Right atrium auricular region (tissue), 2 donors: ENCODE measurements at regions not wholly inside any gene's neighbourhood (a gene's known extent, or its start where the extent isn't known, plus 50 kb on each side); places are given as distances from the start of the nearest gene placed in this dataset.

Source experiments
- DNase-seq: peaks from one replicate; pipeline ENCODE4 v3.0.0-alpha.2; 2019; ENCODE audit warnings: low spot score
- H3K27ac ChIP-seq, 2 donors: fragments of 200-600 bp; sonication (generic); 1 replicate in 1 of 2; 2 replicates in 1 of 2; pipeline ENCODE4 v1.5.1; 2016 to 2019
- H3K27me3 ChIP-seq, 2 donors: fragments of 200-600 bp; sonication (generic); one replicate each; pipeline versions ENCODE4 v1.5.1 to v1.6.0; 2017 to 2019
- H3K36me3 ChIP-seq: fragments of 200-600 bp; sonication (generic); one replicate; pipeline ENCODE4 v1.5.1; 2016
- H3K4me1 ChIP-seq, 2 donors: fragments of 200-600 bp; sonication (generic); one replicate each; pipeline versions ENCODE4 v1.5.1 to v1.6.0; 2017 to 2019
- H3K4me3 ChIP-seq, 2 donors: fragments of 200-600 bp; sonication (generic); 1 replicate in 1 of 2; 2 replicates in 1 of 2; pipeline ENCODE4 v1.5.1; 2017 to 2019; ENCODE audit warnings: mild to moderate bottlenecking in 1 of 2, moderate library complexity in 1 of 2
- H3K9me3 ChIP-seq, 2 donors: fragments of 200-600 bp; sonication (generic); one replicate each; pipeline ENCODE4 v1.5.1; 2019
- TF ChIP-seq, protein P1 (sequence below), 2 donors: fragments of 200-600 bp; sonication (generic); IDR thresholded peaks; one replicate each; pipeline ENCODE4 v1.5.1; 2019; ENCODE audit warnings: antibody characterized with exemption in 2 of 2

DNA sequence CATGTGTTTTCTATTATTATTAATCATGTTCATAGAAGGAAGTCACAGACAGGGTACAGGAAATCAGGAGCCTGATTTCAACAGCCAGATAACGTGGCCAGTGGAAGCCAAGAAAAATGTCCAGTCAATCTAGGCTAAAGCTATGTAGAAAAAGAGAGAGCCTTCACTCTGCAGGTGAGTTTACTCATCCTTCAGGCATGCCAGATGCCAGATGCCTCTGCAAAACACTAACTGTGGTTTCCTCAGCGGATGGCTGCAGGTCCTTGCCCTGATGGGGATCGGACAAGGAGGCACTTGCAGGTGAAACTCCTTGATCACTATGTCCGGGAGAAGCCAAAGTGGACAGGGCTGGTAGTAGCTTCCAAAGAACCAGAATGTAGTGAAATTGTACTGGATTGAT lies 962.3 kb upstream of the RAG2 start:
- Histone ChIP-seq H3K36me3 (no peaks in the 10 kb centered on the region), H3K4me3 (no peak overlapping the region), H3K4me1 (no peaks in the 10 kb centered on the region), H3K27me3 (no peaks in the 10 kb centered on the region), H3K27ac (no peak overlapping the region), H3K9me3 (no peaks in the 10 kb centered on the region)
- no peak for DNase-seq
- TF ChIP-seq, protein P1, sequence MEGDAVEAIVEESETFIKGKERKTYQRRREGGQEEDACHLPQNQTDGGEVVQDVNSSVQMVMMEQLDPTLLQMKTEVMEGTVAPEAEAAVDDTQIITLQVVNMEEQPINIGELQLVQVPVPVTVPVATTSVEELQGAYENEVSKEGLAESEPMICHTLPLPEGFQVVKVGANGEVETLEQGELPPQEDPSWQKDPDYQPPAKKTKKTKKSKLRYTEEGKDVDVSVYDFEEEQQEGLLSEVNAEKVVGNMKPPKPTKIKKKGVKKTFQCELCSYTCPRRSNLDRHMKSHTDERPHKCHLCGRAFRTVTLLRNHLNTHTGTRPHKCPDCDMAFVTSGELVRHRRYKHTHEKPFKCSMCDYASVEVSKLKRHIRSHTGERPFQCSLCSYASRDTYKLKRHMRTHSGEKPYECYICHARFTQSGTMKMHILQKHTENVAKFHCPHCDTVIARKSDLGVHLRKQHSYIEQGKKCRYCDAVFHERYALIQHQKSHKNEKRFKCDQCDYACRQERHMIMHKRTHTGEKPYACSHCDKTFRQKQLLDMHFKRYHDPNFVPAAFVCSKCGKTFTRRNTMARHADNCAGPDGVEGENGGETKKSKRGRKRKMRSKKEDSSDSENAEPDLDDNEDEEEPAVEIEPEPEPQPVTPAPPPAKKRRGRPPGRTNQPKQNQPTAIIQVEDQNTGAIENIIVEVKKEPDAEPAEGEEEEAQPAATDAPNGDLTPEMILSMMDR (IDR thresholded peaks at IDR 0.05) = no peak

DNA sequence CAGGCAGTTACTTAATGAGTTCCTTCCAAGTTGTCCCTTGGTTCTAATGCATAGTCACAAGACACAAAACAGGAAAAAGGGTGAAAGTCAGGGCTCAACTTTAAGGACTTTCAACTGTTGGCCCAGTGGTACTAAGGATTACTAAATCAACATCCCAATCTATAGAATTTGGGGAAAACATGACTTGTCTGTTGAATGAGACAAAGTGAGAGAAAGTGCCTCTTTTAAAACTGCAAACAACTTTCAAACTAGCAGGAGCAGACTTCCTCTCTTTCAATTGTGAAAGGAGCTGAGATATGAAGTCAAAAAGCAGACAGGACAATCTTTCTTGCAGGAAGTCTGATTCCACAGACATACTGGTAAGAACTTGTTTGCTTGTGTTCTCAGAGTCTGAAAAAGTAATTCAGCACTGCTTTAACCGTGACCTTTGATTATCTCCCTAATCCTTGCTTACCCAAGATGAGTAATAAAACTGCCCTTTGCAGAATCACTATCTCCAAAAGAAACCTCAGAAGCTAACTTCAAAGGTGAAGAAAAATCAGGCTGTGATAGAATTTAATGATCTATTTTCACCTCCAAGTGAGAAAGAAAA lies 960.7 kb upstream of the RAG2 start:
- no peaks in the 10 kb centered on the region for H3K4me1 ChIP-seq
- H3K27me3 ChIP-seq = no peaks in the 10 kb centered on the region
- H3K27ac ChIP-seq = no peak overlapping the region
- DNase-seq = no peak
- H3K36me3 ChIP-seq = no peaks in the 10 kb centered on the region
- H3K4me3 ChIP-seq = no peak overlapping the region
- TF ChIP-seq, protein P1 (IDR thresholded peaks at IDR 0.05) = no peak
- no peaks in the 10 kb centered on the region for H3K9me3 ChIP-seq

DNA sequence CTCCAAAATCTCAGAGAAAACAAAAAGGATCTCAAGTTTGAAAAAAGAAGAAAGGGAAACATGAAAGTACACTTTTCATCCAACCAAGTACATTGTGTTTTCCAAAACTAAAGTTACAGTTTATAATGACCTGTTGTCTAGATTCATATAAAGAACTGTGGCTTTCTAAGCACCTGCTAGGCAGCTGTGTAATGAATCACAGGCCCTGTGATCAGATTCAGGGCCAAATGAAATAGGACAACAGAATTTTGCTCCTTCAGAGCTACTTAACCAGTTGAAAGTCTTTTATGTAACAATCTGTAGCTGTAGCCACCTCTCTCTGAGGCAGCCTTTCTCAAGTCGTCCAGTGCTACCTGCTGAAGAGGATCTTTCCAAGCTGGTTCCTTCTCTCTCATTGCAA lies 960.0 kb upstream of the RAG2 start:
- H3K4me3 ChIP-seq = no peak overlapping the region
- H3K36me3 ChIP-seq = no peaks in the 10 kb centered on the region
- no peaks in the 10 kb centered on the region for H3K4me1 ChIP-seq
- H3K9me3 ChIP-seq = no peaks in the 10 kb centered on the region
- H3K27ac ChIP-seq = no peak overlapping the region
- no peaks in the 10 kb centered on the region for H3K27me3 ChIP-seq
- TF ChIP-seq, protein P1 (IDR thresholded peaks at IDR 0.05) = no peak
- DNase-seq = no peak

DNA sequence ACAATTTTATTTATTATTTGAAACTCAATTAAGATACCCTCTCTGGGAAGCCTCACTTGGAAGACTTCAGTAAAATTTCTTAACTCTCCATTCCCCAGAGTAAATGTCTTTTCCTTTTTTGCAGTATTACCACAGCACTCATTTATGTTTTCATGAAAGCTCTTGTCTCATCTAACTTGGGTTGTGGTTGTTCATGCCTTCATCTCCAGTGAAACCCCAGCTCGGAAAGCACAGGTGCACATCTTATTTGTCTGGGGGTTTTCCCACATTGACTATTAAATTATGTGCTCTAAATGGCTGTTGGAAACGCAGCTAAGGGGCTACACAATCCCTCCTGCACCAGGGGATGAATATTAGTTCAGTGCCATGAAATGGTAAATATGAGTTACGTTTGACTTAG lies 954.2 kb upstream of the RAG2 start:
- Histone ChIP-seq H3K4me1 (no peaks in the 10 kb centered on the region), H3K9me3 (no peaks in the 10 kb centered on the region), H3K27ac (no peak overlapping the region), H3K4me3 (no peak overlapping the region), H3K27me3 (no peaks in the 10 kb centered on the region), H3K36me3 (no peaks in the 10 kb centered on the region)
- TF ChIP-seq, protein P1 (IDR thresholded peaks at IDR 0.05) = no peak
- no peak for DNase-seq

DNA sequence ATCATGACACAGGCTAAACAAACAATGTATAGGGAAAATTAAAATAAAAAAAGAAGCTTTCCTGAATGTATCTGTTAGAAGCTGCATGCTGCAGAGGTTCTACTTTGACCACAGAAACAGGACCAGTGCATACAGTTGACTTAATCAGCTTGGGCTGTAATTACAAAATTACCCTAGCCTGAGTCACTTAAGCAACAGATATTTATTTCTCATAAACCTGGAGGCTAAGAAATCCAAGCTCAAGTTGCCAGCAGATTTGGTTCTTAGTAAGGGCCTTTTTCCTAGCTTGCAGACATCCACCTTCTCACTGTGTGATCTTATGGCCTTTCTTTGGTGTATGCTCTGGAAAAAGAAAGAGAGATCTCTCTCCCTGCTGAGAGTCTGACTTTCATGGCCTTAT lies 946.5 kb upstream of the RAG2 start:
- no peaks in the 10 kb centered on the region for H3K36me3 ChIP-seq
- no peak overlapping the region for H3K27ac ChIP-seq
- H3K4me1 ChIP-seq = no peaks in the 10 kb centered on the region
- no peaks in the 10 kb centered on the region for H3K9me3 ChIP-seq
- TF ChIP-seq, protein P1 (IDR thresholded peaks at IDR 0.05) = no peak
- no peak for DNase-seq
- no peaks in the 10 kb centered on the region for H3K27me3 ChIP-seq
- H3K4me3 ChIP-seq = no peak overlapping the region

DNA sequence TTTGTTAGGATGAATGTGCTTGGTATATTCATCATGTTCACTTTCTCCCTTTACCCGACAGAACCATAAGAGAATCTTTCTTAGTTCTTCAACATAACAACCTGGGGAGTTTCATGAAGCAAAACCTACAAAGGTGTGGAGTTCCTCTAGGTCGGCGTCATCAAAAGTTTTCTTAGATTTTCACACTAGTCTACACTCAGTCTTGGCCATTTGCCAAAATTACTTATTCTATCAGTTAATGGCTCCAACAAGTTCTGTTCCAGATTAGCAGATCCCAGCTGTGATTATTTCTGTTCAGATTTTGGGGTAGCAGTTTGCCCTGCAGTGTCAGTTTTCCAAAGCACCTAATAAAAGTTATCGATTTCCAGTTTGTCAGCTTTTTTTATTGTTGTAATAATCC lies 935.8 kb upstream of the RAG2 start:
- Histone ChIP-seq H3K27me3 (no peaks in the 10 kb centered on the region), H3K36me3 (no peaks in the 10 kb centered on the region), H3K4me1 (no peaks in the 10 kb centered on the region), H3K9me3 (peaks cover 0 to 7% of the 10 kb centered on the region in 2 donors), H3K4me3 (no peak overlapping the region), H3K27ac (no peak overlapping the region)
- TF ChIP-seq, protein P1 (IDR thresholded peaks at IDR 0.05) = no peak
- no peak for DNase-seq
